ENCODE measurements at regions not wholly inside any gene's neighbourhood (a gene's known extent, or its start where the extent isn't known, plus 50 kb on each side); places are given as distances from the start of the nearest gene placed in this dataset.

DNA sequence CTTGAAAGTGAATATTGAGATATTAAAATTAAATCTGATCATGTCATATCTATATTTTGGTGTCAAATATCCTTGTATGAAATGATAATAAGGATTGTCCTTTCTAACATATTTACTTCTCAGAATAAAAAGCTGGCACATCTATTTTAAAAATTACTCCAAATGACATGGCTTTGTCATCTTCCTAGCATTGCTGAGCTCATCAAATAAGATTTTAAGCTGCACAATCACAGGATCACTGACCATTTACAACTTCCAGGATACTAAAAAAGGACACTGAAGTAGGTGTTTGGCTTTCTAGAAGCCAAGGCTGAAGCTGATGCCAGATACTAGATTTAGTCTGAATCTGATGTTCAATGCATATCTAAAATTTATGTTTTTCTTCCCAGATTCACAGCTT lies 351.1 kb downstream of the BMP4 start:
- DNase-seq (ENCODE audit: low spot score), result no peak
- TF ChIP-seq, protein P1, sequence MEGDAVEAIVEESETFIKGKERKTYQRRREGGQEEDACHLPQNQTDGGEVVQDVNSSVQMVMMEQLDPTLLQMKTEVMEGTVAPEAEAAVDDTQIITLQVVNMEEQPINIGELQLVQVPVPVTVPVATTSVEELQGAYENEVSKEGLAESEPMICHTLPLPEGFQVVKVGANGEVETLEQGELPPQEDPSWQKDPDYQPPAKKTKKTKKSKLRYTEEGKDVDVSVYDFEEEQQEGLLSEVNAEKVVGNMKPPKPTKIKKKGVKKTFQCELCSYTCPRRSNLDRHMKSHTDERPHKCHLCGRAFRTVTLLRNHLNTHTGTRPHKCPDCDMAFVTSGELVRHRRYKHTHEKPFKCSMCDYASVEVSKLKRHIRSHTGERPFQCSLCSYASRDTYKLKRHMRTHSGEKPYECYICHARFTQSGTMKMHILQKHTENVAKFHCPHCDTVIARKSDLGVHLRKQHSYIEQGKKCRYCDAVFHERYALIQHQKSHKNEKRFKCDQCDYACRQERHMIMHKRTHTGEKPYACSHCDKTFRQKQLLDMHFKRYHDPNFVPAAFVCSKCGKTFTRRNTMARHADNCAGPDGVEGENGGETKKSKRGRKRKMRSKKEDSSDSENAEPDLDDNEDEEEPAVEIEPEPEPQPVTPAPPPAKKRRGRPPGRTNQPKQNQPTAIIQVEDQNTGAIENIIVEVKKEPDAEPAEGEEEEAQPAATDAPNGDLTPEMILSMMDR (IDR thresholded peaks at IDR 0.05; ENCODE audit: extremely low read depth, missing control alignments), result no peak

DNA sequence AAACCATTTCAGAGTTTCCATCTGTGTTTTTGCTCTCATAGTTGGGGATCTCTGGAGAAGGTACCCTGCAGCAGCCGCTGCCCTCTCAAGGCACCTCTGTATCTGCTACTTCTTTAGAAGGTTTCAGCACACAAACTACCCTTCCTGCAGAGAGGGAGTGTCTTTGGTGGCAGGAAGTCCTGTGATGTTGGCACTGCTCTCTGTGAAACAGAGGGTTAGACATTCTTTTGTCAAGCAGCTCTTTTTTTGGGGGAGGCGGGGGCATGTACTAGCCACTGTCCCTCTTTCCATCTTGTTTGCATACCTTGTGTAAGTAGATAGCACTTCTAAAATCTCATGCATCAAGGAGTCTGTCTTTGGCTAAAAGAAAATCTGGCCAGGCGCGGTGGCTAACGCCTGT lies 352.6 kb downstream of the BMP4 start:
- no peak for DNase-seq (ENCODE audit: low spot score)
- TF ChIP-seq, protein P1 (IDR thresholded peaks at IDR 0.05; ENCODE audit: extremely low read depth, missing control alignments), result no peak

DNA sequence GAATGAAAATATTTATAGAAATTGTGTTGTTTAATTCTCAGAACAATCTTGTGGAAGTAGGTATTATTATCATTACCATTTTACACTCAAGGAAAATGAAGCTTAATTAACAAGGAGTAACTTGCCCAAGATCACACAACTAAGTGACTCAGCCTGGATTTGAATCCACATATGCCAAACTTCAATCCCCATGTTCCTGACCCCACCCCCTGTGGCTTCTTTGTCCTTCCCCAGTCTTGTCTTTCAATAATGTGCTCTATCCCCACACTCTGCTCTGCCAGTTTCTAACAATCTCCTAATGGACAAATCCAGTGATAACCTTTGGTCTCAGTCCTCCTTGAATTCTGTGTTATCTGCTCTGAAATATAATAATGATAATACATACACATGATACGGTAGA lies 355.2 kb downstream of the BMP4 start:
- TF ChIP-seq, protein P1 (IDR thresholded peaks at IDR 0.05; ENCODE audit: extremely low read depth, missing control alignments), result no peak
- no peak for DNase-seq (ENCODE audit: low spot score)

DNA sequence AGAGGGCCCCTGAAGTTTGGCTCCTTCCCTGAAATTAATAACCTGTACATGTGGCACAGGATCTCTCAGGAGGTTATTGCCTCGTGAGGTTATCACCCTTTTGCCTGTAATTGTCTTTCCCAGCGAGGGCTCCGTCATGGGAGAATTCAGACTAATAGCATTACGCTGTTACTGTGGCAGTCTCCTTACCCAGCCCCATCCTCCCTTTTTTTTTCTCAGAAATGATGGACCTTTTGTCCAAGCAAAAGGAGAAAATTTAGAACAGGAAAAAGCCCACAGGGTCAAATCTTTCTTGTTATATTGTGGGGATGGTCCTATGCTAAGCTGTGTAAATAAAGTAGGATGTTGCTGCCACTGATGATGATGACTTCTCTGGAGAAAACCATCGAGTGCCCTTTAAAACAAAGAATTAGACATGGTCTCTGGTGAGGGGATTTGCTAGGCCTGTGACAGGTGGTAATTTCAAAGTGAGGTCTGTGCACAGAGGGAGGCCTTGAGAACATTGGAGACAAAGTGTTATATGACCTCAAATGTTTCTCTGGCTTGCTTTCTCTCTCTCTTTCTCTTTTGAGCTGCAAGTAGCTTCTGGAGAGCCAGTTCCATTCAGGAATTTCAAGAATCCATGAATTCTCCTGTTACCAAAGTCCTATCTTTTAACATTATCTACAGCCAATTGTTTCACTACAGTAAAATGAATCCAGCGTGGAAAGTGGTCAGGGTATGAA lies 357.2 kb downstream of the BMP4 start:
- no peak for DNase-seq (ENCODE audit: low spot score)
- TF ChIP-seq, protein P1 (IDR thresholded peaks at IDR 0.05; ENCODE audit: extremely low read depth, missing control alignments), result no peak

DNA sequence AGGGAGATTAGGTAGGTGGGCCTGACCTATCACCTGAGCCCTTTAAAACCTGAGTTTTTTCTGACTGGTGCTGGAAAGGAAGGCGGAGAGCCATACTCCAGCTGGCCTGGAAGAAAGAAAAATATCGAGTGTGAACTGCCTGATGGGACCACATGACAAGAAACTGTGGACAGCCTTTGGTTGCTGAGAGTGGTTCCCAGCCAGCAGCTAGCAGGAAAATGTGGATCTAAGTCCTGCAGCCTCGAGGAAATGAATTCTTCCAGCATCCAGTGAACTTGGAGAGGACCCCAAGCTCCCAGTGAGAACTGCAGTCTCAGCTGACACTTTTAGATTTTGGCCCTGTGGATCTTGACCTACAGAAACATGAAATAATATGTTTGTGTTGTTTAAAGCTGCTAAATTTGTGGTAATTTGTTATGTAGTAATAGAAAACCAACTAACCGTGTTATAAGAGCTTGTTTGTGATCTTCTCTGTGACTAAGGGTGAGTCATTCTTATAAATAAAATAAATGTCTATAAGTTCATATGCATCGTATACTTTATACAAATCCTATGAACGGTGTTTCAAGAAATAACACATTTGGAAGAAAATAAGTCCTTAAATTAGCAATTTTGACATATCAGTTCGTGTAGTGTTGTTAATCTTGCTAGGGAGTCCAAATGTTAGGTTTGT lies 359.6 kb downstream of the BMP4 start:
- DNase-seq (ENCODE audit: low spot score), result no peak
- TF ChIP-seq, protein P1 (IDR thresholded peaks at IDR 0.05; ENCODE audit: extremely low read depth, missing control alignments), result no peak

DNA sequence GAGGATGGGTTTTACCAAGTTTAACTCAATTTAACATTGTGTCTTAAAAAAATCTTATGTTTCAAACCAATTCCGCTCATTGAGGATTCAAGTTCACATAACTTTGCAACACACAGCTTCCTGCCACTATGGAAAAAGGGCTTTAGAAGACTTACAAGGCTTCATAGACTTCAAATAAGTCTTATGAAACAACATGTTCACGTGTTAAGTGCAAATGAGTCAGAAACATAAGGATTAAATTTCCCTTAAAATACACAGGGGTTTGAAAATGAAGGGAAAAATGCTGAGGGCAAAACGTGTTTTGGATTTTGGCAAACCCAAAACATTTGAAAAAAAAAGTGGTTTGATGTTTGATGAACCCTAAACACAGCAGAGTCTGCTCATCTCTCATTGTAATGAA lies 364.8 kb downstream of the BMP4 start:
- DNase-seq (ENCODE audit: low spot score), result no peak
- TF ChIP-seq, protein P1 (IDR thresholded peaks at IDR 0.05; ENCODE audit: extremely low read depth, missing control alignments), result no peak

DNA sequence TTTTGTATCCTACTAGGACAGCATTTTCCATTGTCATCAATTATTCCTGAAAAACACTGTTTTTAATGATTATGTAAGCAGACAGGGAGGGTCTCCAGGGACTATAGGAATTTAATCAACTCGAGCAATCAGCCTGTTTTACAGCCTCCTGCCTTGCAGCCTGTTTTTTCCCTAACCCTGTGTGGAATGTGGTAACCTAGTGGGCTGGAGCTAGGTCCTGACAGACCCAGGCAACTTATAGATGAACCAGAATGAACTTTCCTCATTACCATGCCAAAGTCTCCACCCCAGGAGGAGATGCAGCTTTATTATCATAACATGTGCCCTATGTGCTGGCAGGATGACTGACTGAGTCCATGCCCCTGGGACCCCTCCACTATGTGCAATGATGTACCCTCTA lies 375.1 kb downstream of the BMP4 start:
- no peak for DNase-seq (ENCODE audit: low spot score)

More for the DNA sequence above, 375.1 kb downstream of the BMP4 start:
- TF ChIP-seq, protein P1 (IDR thresholded peaks at IDR 0.05; ENCODE audit: extremely low read depth, missing control alignments), result no peak

All from GM20000 (cell line).